HG02981 (cell line): ENCODE measurements at regions not wholly inside any gene's neighbourhood (a gene's known extent, or its start where the extent isn't known, plus 50 kb on each side); places are given as distances from the start of the nearest gene placed in this dataset.
"Not testable (repeated sequence)": the region's sequence is repeated elsewhere in the genome, so short reads cannot be mapped to it uniquely, and the experiment has no call there.

Experiments
- ATAC-seq: cut with Tn5 transposase; IDR thresholded peaks from one replicate; pipeline ENCODE4 v1.9.1; 2021; ENCODE audit warnings: mild to moderate bottlenecking, moderate library complexity; ENCODE audit not compliant: unreplicated experiment

DNA sequence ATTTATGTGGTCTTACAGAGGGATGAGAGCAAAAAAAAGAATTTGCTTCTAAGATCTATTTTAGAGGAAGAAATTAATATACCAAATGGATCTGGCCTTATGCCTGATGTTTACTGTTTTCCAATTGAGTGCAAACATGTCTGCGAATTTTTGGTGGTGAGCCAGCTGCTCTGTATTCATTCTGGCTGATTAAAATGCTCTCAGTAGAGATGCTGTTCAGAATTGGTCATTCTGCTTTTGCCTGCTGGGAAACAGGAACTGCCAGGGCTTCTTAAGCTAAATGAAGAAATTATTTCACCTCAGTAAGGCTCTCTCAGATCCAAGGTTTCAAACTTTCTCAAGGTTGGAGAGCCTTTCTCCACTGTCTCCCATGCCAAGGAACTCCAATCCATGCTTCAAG lies 132.0 kb upstream of the SV2C start:
- ATAC-seq, result no peak

DNA sequence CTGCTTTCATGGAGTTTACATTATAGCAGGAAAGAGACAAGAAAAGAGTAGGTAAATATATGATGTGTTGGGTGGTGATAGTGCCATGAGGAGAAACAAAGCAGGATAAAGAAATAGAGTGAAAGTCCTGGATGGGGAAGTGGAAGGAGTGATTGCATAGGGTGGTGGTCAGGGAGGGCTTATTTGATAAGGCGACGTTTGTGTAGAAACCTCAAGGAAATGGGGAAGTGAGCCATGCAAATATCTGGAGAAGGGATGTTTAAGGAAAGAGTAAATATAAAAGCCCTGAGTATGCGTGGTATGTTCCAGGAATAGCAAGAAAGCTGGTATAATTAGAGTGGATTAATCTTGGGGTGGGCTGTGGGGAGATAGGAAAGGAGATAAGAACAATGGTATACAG lies 134.7 kb upstream of the SV2C start:
- ATAC-seq, result no peak

DNA sequence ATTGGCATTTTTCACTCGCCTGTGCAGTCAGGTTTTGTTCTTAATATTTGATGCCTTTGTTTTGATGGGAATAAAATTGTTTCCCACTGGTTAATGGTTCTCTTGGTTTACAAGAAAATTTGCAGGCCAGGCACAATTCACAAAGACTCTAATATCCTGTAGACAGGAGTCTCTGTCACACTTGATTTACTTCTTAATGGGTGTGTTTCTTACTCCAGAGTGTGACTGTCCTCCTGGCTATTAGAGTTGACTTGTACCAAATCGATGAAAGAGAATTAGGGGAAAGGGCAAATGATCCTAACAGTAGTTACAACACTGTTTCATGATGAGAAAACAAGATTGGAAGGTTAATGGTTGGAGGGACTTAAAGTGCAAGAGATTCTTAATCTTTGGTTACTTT lies 142.8 kb upstream of the SV2C start:
- ATAC-seq, result no peak

DNA sequence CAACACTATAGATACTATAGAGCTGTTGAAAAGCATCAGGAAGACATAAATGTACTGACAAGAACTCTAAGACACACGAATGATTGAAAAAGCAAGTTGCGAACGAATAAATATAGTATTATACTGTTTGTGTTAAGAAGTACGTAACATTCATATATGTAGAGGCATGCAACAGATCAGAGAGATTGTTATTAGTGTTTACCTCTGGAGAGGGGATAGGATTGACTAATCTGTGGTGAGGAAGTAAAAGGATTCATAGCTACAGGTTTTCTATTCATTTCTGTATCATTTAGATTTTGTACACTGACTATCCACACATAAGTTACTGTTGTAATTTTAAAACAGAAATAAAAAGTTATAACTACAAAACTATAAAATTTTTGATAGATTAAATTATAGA lies 147.6 kb upstream of the SV2C start:
- ATAC-seq, result no peak

DNA sequence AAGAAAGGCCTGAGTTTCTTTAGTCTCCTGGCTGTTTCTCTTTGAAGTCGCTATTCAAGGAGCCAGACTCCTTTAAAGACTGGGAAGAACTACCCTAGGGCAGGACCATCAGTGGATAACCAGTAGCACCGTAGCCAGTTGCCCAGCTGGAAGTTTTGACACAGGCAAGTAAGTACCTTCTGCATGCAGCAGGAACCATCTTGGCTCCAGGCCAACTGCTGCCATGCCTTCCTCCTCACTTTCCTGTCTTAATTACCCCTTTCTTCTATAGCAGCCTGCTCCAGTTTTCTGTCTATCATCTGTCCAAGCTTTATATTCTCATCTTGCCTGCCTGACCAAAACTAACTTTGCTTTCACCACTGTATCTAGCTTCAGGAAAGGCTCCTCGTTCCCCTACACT lies 149.7 kb upstream of the SV2C start:
- ATAC-seq, result no peak

DNA sequence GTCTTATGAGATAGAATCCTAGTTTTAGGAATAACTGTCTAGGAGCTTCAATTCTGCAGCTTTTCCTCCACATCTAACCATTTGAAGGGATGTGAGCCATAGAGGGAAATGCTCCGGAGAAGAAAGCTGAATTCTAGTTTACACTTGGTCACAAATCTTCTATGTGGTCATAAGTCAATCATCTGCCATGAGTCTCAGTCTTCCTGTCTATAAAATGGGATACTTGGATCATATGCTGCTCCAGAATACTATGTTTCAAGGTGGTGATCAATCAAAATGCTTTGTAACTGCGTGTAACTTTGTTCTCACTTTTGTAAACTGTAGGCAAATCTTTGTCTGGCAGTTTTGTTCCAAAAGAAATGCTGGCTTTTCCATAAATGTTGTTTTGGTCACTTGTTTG lies 152.0 kb upstream of the SV2C start:
- no peak for ATAC-seq

DNA sequence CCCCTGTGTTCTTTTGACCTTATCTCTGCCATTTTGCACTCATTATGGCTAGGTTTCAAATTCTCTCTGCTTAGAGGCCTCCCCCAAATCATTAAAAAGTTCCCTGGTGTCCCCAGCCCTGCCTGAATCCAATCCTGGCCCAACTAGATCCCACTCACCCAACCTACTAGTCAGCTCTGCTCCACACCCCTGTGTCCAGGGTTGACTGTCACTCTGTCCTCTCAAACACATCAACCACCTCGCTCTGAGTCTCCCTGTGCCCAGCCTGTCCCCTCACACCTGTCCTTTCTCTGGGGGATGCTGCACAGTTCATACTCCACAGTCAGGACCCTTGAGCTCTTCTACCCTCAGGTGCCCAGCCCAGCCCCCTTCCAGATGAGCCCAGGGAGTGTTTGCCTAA lies 154.2 kb upstream of the SV2C start:
- no peak for ATAC-seq

DNA sequence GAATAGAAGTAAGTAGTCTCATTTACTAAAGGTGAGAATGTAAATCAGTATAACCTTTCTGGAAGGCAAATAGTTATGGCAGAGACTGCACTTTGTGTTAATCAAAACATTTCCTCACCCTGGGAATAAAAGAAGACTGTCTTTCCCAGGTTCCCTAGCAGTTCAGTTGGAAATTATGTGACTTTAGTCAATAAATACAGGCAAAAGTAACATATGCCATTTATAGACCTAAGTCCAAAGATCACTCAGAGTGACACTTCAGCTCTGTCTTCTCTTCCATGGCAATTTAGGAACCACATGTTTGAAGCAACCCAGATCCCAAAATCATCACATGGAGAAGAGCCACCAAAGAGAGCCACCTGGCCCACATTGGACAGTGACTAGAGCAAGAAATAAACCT lies 160.7 kb upstream of the SV2C start:
- no peak for ATAC-seq

DNA sequence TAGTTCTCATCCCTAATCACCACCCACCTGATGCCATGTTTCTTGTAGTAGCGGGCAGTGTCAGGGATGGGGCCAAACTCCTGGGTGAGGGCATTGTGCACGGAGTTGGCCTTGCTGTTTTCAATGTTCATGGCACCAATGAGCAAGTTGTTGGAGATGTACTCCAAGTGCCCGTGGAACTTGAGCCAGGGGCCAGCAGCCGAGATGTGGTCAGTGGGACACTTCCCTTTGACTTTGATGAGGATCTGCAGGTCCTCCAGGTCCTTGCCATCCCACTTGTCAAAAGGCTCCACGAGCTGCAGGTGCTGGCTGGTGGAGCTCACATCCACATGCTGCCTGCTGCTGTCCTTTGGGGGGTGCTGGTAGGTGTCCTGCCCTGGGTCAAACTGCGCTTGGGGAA lies 162.2 kb upstream of the SV2C start:
- no peak for ATAC-seq

DNA sequence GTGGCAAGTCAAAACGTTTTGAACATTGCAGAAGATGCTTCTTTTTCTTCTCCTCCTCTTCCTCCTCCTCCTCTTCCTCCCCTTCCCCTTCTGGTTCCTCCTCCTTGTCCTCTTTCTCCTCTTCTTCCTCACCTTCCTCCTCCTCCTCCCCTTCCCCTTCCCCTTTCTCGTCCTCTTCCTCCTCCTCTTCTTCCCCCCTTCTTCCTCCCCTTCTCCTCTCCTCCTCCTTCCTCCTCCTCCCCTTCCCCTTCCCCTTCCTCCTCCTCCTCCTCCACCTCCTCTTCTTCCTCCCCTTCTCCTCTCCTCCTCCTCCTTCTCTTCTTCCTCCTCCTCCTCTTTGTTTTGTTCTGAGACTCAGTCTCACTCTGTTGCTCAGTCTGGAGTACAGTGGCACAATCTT lies 167.0 kb upstream of the SV2C start:
- no peak for ATAC-seq

DNA sequence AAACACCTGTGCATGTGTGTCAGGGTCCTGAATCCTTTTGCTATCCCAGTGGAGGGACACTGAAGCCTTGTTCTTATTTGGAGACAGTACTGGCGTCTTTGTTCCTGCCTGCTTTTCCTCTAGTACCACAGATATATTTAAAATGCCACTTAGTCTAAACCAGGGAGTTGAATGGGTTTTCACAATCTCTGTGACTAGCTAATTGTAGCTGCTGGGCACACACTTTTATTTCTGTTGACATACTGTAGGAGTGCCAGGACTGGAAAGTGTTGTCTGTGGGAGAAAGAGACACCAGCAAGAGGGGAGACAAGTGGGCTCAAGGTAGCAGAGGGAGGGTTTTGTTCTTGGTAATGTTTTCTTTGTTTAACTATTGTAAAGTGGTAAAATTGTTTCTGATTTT lies 174.0 kb upstream of the SV2C start:
- no peak for ATAC-seq

DNA sequence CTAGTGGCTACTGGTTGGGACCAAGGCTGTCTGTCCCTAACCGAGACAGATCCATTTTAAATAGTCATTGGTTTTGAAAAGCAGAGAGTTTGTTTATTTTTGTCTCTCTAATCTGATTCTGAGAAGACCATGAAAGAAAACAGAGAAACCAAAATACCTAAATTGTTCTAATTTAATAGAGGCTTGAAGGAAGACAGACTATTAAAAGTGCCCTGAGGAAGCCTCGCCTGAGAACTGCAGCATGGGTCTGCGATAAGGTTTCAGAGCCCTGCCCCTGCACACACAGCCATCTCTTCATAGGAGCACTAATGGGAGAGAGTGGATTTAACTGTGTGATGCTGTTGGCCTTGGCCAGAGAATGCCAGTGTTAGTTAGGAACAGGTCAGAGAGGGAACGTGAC lies 175.5 kb upstream of the SV2C start:
- no peak for ATAC-seq

DNA sequence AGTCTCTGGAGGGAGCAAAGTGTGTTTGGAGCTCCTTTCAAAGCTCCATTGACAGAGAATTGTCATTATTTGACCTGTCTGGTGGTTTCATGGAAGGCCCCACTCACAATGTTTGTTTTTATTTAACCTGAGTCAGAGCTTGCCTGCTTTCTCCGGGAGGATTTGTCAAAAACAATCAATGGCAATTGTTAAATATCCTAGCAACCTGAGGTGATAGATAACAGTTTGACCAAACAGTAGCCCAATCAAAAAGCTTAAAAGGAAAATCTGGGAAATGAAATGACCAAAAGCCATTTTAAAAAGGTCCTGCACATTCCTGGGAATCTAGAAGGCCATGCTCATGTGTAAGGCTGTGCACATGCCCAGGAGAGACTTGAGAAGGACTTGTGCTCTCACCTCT lies 177.2 kb upstream of the POC5 start:
- no peak for ATAC-seq

DNA sequence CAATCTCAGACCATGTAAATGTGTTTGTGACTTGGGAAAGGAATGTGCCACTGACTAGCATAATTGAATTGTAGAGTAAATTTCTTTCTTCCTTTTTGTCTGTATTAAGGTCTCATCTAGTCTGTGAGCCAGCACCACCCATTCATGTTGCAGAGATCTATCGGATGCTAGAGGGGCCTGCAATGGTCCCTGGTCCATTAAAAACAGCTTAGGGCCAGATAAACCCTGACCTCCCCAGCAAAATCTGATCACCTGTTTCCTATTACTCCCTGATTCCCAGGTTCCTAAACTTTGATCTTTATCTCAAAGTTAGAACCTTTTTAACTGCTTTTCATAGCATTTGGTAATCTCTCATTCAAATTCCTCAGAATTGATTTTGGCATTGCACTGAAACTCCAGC lies 174.5 kb upstream of the POC5 start:
- ATAC-seq, result no peak

DNA sequence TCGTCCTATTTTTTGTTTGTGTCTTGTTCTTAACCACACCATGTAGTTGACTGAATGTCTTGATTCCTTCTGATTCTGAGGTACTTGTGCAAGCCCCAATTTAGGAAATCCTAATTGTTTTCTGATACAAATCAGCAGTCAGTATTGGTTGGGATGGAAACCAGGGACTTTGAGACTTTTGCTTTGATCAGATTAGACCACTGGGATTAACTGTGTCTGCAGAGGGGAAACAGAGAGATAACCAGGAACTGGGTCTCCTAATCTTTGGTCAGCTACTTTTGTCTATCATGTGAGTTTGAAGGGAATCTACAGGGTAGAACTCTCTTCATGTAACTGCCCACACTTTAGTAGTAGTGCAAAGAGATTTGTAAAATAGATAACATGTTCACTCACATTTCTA lies 173.8 kb upstream of the POC5 start:
- ATAC-seq, result no peak

DNA sequence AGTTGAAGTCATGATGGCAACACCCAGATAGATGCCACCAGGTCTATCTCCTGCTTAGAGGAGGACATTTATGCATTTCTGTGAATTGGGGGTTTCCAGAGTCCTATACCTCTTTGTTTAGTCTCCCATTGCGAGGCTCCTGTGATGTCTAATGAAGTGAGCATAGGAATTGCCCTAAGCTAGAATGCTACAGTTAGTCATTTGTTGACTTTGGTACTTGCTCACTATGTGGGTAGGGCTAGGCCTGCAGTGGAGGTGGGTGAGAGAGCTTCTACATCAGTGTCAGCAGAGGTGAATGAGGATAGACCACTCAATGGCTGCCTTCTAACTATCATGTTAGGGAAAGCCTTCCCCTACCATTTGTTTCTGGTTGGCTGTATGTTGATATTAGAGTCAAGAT lies 173.3 kb upstream of the POC5 start:
- ATAC-seq, result no peak

DNA sequence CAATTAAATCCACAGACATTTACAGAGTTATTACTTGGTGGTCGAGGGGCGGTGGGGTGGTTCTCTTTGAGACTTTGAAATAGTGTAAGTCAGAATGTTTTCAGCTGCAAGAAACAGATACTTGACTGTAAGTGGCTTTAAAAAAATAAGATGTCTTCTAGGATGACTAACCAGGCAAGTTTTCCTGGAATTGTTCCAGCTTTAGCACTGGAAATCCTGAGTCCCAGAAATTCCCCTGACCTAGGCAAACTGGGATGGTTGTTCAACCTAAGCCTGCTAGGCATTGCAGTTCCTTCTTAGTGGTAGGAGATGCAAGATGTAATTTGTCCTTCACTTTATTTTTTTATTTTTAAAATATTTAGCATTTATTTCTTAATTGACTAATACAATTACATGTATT lies 169.5 kb upstream of the POC5 start:
- no peak for ATAC-seq

DNA sequence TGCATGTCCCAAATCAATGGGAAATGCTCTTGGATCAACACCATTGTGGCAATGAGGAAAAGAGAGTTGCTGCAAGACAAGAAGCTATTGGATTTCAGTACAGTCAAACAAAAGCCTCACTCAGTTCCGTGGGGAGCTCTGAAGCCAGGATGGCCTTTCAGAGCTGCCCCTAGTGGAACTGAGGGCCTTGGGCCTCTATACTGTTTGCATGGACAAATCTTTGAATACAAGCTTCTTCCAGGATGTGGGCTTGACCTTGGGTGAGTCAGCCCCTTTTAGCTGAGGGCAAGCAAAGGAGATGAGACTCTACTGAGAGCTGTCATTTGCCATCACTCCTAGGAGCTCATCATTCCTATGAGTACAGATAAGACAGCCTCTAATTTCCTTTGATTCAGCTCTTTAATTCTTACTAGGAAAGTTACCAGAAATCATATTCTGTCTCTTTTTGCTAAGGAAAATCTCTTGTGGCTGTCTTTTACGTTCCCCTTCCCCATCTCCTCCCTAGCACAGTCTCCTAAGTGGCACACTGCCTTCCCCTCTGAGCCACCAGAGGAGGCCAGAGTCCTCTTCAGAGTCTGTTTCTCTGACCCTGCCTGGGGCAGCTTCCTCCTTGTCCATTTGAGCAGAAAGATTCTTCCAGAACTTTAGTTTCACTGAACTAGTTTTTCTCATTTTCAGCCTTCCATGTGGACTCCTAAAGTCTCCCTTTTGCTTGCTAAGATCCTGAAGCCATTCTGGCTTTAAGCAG lies 168.8 kb upstream of the POC5 start:
- ATAC-seq, result no peak

DNA sequence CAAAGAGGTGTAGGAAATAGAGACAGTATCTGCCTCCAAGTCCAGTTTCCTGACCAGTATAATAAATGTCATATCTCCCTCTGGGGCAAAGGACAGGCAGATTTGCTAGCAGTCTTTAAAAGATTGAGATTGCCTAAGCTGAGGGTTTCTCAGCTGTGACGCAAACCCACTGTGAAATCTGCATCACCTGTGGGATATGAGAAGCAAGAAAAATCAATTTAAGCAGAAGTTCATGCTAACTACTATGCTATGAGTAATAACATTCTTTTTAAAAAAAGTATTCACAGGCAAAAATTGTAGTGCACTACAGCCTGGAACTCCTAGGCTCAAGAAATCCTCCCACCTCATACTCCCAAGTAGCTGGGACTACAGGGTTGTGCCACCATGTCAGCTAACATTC lies 168.1 kb upstream of the POC5 start:
- no peak for ATAC-seq

DNA sequence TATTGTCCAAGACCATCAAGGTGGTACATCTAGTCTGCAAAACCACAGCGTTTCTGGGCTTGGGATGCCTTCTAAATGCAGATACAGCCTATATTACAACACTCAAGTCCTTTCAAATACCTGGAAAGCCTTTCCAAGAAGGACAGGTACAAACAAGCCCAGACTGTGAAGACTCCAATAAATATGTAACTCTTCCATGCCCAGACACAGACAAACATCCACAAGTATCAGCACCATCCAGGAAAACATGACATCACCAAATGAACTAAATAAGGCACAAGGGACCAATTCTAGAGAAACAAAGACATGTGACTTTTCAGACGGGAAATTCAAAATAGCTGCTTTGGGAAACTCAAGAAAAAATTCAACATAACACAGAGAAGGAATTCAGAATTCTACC lies 152.7 kb upstream of the POC5 start:
- no peak for ATAC-seq

DNA sequence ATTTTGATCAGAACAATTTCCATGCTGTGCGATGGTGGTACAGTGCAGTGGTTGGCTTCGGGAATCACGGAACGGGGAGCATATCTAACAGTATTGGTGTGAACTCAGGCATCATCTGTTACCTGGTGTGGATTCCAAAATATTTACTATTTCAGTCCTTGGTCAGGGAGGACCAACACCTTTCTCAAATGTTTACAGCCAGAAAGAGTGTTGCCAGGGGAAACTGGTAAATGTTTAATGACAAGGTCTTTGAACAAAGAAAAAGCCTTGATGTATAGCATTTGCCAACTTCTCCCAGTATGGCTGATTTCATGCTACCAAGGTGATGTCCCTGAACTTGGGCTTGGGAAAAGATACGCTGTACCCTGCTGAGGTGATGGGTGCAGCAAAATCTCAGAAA lies 145.6 kb upstream of the POC5 start:
- no peak for ATAC-seq

DNA sequence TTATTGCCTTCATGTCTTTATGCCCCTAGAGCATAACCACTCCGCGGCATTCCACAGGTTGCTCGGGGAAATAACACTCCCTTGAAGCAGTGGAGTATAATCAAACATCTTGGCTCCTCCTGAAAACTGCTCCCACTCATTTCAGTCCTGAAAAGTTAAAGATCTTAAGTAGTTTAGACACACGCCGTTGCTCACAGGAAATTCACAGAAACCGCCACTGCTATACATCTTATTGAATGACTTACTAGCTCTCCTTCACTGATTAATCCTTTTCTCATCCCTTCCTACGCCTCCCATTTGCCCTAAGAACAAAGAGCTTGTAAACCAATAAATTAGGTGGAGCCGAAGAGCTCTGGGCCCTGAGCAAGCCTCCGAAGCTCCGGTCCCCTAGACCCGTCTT lies 142.4 kb upstream of the POC5 start:
- ATAC-seq, result not testable (repeated sequence)

DNA sequence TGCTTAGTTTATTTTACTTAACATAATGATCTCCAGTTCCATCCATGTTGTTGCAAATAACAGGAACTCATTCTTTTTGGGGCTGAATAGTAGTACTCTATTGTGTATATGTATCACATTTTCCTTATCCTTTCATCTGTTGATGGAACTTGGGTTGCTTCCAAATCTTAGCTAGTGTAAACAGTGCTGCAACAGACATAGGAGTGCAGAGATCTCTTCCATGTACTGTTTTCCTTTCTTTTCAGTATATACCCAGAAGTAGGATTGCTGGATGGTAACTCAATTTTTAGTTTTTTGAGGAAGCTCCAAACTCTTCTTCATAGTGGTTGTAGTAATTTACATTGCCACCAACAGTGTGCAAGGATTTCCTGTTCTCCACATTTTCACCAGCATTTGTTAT lies 138.8 kb upstream of the POC5 start:
- no peak for ATAC-seq

DNA sequence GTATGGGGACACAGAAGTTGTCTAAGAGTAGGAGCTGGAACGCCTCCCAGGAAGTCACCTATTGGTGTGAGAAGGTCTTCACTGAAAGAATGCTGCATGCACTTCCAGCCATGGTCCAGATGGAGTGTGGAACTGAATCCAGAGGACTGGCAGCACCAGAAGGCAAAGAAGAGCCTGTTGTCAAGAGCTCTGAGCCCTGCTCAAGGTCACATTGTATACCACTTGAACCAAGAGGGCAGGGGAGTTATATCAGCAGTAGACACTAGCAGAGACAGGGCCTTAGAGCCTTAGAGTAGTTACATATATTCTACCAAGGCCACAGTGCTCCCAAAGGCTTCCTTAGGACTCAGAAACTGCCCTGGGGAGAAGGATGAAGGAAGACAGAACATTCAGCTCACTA lies 130.8 kb upstream of the POC5 start:
- ATAC-seq, result peak; percentile 3
